T-helper 9 cell (primary cell): ENCODE measurements at regions not wholly inside any gene's neighbourhood (a gene's known extent, or its start where the extent isn't known, plus 50 kb on each side); places are given as distances from the start of the nearest gene placed in this dataset.
"Not testable (repeated sequence)": the region's sequence is repeated elsewhere in the genome, so short reads cannot be mapped to it uniquely, and the experiment has no call there.

Experiments
- DNase-seq: peaks from one replicate; pipeline ENCODE4 v3.0.0-alpha.2; 2020

DNA sequence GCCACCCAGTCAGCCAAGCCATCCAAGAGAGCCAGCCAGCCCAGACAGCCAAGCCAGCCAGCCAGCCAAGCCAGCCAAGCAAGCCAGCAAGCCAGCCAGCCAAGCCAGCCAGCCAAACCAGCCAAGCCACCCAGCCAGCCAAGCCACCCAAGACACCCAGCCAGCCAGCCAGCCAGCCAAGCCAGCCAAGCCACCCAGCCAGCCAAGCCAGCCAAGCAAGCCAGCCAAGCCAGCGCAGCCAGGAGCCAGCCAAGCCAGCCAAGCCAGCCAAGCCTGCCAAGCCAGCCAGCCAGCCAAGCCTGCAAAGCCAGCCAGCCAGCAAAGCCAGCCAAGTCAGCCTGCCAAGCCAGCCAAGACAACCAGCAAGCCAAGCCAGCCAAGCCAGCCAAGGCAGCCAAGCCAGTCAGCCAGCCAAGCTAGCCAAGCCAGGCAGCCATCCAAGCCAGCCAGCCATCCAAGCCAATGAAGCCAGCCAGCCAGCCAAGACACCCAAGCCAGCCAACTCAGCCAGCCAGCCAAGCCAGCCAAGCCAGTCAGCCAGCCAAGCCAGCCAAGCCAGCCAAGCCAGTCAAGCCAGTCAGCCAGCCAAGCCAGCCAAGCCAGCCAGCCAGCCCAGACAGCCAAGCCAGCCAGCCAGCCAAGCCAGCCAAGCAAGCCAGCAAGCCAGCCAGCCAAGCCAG lies 332.2 kb upstream of the PLGLB2 start:
- DNase-seq, result not testable (repeated sequence)

DNA sequence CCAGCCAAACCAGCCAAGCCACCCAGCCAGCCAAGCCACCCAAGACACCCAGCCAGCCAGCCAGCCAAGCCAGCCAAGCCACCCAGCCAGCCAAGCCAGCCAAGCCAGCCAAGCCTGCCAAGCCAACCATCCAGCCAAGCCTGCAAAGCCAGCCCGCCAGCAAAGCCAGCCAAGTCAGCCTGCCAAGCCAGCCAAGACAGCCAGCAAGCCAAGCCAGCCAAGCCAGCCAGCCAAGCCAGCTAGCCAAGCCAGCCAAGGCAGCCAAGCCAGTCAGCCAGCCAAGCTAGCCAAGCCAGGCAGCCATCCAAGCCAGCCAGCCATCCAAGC lies 331.7 kb upstream of the PLGLB2 start:
- DNase-seq, result not testable (repeated sequence)

DNA sequence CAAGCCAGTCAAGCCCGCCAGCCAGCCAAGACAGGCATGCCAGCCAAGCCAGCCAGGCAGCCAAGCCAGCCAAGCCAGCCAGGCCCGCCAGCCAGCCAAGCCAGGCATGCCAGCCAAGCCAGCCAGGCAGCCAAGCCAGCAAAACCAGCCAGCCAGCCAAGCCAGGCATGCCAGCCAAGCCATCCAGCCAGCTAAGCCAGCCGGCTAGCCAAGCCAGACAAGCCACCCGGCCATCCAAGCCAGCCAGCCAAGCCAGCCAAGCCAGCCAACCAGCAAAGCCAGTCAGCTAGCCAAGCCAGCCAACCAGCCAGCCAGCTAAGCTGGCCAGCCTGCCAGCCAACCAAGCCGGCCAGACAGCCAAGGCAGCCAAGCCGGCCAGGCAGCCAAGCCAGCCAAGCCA lies 330.7 kb upstream of the PLGLB2 start:
- DNase-seq, result not testable (repeated sequence)

DNA sequence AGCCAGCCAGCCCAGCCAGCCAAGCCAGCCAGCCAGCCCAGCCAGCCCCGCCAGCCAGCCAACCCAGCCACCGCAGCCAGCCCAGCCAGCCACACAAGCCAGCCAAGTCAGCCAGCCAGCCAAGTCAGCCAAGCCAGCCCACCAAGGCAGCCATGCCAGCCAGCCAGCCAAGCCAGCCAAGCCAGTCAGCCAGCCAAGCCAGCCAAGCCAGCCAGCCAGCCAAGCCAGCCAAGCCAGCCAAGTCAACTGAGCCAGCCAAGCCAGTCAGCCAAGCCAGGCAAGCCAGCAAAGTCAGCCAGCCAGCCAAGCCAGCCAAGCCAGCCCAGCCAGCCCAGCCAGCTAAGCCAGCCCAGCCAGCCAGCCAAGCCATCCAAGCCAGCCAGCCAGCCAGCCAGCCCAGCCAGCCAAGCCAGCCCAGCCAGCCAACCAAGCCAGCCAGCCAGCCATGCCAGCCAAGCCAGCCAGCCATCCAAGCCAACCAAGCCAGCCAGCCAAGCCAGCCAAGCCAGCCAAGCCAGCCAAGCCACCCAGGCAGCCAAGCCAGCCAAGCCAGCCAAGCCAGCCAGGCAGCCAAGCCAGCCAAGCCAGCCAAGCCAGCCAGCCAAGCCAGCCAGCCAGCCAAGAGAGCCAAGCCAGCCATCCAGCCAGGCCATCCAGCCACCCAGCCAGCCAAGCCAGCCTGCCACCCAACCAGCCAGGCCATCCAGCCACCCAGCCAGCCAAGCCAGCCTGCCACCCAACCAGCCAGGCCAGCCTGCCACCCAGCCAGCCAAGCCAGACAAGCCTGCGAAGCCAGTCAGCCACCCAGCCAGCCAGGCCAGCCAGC lies 329.9 kb upstream of the PLGLB2 start:
- DNase-seq, result not testable (repeated sequence)

DNA sequence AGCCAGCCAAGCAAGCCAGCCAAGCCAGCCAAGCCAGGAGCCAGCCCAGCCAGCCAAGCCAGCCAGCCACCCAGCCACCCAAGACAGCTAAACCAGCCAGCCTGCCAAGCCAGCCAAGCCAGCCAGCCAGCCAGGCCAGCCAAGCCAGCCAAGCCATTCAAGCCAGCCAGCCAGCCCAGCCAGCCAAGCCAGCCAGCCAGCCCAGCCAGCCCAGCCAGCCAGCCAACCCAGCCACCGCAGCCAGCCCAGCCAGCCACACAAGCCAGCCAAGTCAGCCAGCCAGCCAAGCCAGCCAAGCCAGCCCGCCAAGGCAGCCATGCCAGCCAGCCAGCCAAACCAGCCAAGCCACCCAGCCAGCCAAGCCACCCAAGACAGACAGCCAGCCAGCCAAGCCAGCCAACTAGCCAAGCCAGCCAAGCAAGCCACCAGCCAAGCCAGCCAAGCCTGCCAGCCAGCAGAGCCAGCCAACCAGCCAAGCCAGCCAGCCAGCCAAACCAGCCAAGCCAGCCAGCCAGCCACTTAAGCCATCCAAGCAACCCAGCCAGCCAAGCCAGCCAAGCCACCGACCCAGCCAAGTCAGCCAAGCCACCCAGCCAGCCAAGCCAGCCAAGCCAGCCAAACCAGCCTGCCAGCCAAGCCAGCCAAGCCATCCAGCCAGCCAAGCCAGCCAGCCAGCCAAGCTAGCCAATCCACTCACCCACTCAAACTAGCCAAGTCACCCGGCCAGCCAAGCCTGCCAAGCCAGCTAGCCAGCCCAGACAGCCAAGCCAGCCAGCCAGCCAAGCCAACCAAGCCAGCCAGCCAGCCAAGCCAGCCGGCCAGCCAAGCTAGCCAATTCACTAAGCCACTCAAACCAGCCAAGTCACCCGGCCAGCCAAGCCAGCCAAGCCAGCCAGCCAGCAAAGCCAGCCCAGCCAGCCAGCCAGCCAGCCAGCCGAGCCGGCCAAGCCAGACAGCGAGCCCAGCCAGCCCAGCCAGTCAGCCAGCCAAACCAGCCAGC lies 328.8 kb upstream of the PLGLB2 start:
- DNase-seq, result not testable (repeated sequence)

DNA sequence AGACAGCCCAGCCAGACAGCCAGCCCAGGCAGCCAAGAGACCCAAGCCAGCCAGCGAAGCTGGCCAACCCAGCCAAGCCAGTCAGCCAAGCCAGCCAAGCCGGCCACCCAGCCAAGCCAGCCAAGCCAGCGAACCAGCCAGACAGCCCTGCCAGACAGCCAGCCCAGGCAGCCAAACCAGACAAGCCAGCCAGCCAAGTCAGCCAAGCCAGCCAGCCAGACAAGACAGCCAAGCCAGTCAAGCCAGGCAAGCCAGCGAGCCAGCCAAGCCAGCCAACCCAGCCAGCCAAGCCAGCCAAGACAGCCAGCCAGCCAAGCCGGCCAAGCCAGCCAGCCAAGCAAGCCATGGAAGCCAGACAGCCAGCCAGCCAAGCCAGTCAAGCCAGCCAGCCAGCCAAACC lies 327.9 kb upstream of the PLGLB2 start:
- not testable (repeated sequence) for DNase-seq

DNA sequence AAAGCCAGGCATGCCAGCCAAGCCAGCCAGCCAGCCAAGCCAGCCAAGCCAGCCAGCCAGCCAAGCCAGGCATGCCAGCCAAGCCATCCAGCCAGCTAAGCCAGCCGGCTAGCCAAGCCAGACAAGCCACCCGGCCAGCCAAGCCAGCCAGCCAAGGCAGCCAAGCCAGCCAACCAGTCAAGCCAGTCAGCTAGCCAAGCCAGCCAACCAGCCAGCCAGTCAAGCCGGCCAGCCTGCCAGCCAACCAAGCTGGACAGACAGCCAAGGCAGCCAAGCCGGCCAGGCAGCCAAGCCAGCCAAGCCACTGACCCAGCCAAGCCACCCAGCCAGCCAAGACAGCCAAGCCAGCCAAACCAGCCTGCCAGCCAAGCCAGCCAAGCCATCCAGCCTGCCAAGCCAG lies 326.9 kb upstream of the PLGLB2 start:
- not testable (repeated sequence) for DNase-seq

DNA sequence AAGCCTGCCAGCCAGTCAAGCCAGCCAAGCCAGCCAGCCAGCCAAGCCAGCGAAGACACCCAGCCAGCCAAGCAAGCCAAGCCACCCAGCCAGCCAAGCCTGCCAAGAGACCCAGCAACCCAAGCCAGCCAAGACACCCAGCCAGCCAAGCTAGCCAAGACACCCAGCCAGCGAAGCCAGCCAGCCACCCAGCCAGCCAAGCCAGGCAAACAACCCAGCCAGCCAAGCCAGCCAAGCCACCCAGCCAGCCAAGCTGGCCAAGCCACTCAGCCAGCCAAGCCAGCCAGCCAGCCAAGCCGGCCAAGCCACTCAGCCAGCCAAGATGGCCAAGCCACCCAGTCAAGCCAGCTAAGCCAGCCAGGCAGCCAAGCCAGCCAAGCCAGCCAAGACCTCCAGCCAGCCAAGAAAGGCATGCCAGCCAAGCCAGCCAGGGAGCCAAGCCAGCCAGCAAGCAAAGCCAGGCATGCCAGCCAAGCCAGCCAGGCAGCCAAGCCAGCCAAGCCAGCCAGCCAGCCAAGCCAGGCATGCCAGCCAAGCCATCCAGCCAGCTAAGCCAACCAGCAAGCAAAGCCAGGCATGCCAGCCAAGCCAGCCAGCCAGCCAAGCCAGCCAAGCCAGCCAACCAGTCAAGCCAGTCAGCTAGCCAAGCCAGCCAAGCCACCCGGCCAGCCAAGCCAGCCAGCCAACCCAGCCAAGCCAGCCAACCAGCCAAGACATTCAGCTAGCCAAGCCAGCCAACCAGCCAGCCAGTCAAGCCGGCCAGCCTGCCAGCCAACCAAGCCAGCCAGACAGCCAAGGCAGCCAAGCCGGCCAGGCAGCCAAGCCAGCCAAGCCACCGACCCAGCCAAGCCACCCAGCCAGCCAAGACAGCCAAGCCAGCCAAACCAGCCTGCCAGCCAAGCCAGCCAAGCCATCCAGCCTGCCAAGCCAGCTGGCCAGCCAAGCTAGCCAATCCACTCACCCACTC lies 323.8 kb upstream of the PLGLB2 start:
- not testable (repeated sequence) for DNase-seq

DNA sequence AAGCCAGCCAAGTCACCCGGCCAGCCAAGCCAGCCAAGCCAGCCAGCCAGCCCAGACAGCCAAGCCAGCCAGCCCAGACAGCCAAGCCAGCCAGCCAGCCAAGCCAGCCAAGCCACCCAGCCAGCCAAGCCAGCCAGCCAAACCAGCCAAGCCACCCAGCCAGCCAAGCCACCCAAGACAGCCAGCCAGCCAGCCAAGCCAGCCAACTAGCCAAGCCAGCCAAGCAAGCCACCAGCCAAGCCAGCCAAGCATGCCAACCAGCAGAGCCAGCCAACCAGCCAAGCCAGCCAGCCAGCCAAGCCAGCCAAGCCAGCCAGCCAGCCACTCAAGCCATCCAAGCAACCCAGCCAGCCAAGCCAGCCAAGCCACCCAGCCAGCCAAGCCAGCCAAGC lies 323.1 kb upstream of the PLGLB2 start:
- not testable (repeated sequence) for DNase-seq

DNA sequence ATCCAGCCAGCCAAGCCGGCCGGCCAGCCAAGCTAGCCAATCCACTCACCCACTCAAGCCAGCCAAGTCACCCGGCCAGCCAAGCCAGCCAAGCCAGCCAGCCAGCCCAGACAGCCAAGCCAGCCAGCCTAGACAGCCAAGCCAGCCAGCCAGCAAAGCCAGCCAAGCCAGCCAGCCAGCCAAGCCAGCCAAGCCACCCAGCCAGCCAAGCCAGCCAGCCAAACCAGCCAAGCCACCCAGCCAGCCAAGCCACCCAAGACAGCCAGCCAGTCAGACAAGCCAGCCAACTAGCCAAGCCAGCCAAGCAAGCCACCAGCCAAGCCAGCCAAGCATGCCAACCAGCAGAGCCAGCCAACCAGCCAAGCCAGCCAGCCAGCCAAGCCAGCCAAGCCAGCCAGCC lies 322.7 kb upstream of the PLGLB2 start:
- DNase-seq, result not testable (repeated sequence)

DNA sequence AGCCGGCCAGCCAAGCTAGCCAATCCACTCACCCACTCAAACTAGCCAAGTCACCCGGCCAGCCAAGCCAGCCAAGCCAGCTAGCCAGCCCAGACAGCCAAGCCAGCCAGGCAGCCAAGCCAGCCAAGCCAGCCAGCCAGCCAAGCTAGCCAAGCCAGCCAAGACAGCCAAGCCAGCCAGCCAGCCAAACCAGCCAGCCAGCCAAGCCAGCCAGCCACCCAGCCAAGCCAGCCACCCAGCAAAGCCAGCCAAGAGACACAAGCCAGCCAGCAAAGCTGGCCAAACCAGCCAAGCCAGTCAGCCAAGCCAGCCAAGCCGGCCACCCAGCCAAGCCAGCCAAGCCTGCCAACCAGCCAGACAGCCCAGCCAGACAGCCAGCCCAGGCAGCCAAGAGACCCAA lies 322.2 kb upstream of the PLGLB2 start:
- DNase-seq, result not testable (repeated sequence)

DNA sequence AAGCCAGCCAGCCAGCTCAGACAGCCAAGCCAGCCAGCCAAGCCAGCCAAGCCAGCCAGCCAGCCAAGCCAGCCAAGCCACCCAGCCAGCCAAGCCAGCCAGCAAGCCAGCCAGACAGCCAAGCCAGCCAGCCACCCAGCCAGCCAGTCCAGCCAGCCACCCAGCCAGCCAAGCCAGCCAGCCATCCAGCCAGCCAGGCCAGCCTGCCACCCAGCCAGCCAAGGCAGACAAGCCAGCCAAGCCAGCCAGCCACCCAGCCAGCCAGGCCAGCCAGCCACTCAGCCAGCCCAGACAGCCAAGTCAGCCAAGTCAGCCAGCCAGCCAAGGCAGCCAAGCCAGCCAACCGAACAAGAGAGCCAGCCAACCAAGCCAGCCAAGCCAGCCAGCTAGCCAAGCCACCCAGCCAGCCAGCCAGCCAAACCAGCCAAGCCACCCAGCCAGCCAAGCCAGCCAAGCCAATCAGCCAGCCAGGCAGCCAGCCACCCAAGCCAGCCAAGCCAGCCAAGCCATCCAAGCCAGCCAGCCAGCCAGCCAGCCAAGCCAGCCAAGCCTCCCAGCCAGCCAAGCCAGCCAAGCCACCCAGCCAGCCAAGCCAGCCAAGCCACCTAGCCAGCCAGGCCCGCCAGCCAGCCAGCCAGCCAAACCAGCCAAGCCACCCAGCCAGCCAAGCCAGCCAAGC lies 319.3 kb upstream of the PLGLB2 start:
- not testable (repeated sequence) for DNase-seq

DNA sequence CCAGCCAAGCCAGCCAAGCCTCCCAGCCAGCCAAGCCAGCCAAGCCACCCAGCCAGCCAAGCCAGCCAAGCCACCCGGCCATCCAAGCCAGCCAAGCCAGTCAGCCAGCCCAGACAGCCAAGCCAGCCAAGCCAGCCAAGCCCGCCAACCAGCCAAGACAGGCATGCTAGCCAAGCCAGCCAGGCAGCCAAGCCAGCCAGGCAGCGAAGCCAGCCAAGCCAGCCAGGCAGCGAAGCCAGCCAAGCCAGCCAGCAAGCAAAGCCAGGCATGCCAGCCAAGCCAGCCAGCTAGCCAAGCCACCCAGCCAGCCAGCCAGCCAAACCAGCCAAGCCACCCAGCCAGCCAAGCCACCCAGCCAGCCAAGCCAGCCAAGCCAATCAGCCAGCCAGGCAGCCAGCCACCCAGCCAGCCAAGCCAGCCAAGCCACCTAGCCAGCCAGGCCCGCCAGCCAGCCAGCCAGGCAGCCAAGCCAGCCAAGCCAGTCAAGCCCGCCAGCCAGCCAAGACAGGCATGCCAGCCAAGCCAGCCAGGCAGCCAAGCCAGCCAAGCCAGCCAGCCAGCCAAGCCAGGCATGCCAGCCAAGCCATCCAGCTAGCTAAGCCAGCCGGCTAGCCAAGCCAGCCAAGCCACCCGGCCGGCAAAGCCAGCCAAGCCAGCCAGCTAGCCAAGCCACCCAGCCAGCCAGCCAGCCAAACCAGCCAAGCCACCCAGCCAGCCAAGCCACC lies 318.5 kb upstream of the PLGLB2 start:
- DNase-seq, result not testable (repeated sequence)

DNA sequence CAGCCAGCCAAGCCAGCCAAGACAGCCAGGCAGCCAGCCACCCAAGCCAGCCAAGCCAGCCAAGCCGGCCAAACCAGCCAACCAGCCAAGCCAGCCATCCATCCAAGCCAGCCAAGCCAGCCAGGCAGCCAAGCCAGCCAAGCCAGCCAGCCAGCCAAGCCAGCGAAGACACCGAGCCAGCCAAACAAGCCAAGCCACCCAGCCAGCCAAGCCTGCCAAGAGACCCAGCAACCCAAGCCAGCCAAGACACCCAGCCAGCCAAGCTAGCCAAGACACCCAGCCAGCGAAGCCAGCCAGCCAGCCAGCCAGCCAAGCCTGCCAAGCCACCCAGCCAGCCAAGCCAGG lies 318.0 kb upstream of the PLGLB2 start:
- not testable (repeated sequence) for DNase-seq

DNA sequence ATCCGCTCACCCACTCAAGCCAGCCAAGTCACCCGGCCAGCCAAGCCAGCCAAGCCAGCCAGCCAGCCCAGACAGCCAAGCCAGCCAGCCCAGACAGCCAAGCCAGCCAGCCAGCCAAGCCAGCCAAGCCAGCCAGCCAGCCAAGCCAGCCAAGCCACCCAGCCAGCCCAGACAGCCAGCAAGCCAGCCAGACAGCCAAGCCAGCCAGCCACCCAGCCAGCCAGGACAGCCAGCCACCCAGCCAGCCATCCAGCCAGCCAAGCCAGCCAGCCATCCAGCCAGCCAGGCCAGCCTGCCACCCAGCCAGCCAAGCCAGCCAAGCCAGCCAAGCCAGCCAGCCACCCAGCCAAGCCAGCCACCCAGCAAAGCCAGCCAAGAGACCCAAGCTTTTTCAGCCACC lies 316.8 kb upstream of the PLGLB2 start:
- not testable (repeated sequence) for DNase-seq

DNA sequence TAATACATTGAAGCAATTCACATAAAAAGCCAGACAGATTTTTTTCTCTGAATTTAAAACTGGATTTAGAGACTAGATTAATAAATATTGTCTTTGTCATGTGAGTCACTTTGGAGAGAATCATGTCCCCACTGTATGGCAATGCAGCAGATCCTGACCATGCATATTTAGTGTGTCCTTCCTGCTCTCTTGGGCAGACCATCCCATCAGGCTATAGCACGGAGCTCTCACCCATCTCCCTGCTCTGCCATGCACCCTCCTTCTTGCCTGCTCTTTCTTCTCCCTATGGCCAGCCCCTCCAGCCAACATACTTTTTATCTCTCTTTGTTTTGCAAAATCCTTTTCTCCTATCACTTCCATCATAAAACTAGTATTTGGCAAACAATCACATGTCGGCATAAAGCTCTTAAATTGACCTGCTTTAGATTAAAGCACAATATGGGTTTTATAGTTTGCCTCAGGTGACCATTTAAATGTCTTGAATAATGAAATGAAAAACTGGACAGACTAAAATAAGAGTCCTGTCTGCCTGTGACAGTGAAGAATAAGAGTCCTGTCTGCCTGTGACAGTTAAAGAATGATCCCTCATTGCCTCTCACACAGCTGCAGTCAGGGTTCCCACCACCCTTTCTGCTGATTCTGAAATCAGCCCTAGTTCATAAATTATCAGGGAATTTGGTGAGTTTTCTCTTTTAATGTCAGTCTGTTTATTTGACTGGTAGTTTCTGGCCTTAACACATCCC lies 315.0 kb upstream of the PLGLB2 start:
- DNase-seq, result not testable (repeated sequence)

DNA sequence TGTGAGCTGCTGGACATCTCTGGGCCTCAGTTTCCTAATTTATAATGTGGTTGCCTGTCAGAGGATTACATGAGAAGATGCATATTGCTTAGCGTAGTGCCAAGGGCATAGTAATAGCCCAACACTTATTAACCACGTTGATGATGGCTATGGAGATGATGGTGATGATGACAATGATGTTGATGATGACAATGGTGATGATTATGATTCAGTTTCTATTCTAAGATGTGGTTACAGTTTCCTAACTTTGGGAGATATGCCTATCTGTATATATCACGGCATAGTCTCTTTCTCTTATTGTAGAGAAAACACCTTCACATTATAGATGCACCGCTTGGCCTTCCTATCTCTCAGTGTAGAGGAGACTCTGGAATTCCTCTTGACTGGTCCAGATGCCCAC lies 311.9 kb upstream of the PLGLB2 start:
- not testable (repeated sequence) for DNase-seq

DNA sequence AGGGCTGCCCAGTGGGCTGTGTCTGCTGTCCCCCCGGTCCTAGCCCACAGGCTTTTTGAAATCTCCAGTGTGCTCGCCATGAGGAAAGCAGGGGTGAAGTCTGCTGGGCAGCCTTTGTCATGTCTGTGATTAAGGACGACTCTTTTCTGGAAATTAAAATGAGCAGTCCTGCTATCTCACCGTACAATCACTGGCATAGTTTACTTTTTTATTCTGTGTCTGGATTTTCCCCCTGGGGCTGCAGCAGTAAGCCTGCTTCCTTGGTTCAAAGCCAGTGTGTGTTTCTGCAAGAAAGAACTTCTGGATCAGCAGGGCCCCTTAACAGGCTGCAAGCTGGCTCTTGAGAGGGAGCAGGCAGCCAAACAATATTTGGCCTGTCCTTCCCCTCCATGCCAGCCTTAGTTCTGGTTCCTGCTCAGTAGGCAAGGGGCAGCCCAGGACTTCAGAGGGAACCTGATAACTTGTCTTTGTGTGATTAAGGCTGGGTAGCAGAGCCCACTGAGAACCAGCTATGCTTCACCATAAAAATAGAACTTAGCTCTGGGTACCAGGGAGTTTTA lies 310.1 kb upstream of the PLGLB2 start:
- not testable (repeated sequence) for DNase-seq

DNA sequence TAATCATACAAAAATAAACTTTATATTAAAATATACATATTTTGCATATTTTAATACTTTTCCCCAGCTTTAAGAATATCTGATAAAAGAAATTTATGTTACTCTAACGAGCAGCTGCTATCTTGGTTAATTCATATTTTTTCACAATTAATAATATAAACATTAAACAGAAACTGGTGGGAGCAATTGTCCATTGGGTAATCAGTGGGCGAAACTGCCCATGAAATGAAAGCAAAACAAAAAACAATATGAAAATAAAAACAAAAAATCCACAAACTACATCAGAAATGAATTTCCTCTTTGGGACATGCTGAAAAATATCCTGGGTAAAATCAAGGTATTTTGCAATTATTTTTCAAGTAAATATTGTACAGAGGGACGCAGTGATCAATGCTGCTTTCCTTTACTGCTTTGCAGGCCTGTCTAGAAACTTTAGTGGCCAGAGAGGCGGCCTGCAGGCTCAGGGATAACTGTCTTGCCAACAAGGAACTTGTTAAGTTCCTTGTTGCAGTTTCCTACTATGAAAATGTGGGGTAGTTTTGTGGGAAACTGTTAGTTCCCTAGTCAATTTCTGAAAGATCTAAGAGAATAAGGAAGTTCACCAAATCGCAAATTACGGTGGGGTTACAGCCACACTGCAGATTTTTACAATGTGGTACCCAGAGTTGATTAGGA lies 309.0 kb upstream of the PLGLB2 start:
- DNase-seq, result not testable (repeated sequence)
